Mesothelial cell of epicardium (in vitro differentiated cells): ENCODE measurements at regions not wholly inside any gene's neighbourhood (a gene's known extent, or its start where the extent isn't known, plus 50 kb on each side); places are given as distances from the start of the nearest gene placed in this dataset.

Experiments used
- DNase-seq, 2 experiments: peaks; one replicate each; pipeline ENCODE4 v3.0.0; 2021; ENCODE audit warnings: low spot score in 2 of 2; ENCODE audit not compliant: unreplicated experiment in 2 of 2
- H3K27ac Mint-ChIP-seq: 2 replicates; pipeline ENCODE4 v1.8.0; 2021; ENCODE audit warnings: mixed read lengths
- H3K27me3 Mint-ChIP-seq: 2 replicates; pipeline ENCODE4 v1.8.0; 2021; ENCODE audit warnings: low read depth, mixed read lengths
- H3K36me3 Mint-ChIP-seq: 2 replicates; pipeline ENCODE4 v1.8.0; 2021; ENCODE audit warnings: mixed read lengths
- H3K4me1 Mint-ChIP-seq: 2 replicates; pipeline ENCODE4 v1.8.0; 2021; ENCODE audit warnings: mixed read lengths
- H3K4me3 Mint-ChIP-seq: 2 replicates; pipeline ENCODE4 v1.8.0; 2021; ENCODE audit warnings: mild to moderate bottlenecking, moderate library complexity, mixed read lengths
- H3K9me3 Mint-ChIP-seq: 2 replicates; pipeline ENCODE4 v1.8.0; 2021; ENCODE audit warnings: mixed read lengths
- TF ChIP-seq, protein P1 (sequence below): fragments of 200-600 bp; sonication (generic); IDR thresholded peaks from one replicate; pipeline ENCODE4 v1.5.0; 2021; ENCODE audit warnings: antibody characterized with exemption; ENCODE audit not compliant: unreplicated experiment

DNA sequence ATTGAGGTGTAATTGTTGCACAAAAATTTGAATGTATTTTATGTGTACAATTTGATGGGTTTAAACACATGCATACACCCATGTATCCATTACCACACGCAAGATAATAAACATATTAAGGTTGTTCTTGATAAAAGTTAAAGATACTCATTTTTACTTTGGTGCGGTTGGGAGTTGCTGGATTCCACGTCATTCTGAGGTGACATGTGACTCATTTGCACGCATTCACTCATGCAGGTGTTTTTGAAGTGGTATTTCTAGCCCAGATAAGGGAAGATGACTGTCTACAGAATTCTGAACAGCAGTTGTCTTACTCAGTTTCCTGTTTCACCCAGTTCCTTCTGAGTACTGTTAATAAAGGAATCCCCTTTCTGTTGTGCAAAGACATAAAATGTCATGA is 142.0 kb downstream of the RTL3 start:
- DNase-seq = no peak
- Mint-ChIP-seq H3K4me3 (no peak overlapping the region), H3K36me3 (no peaks in the 10 kb centered on the region), H3K4me1 (peaks cover 7% of the 10 kb centered on the region), H3K9me3 (peaks cover 26% of the 10 kb centered on the region), H3K27ac (no peak overlapping the region), H3K27me3 (no peaks in the 10 kb centered on the region)
- TF ChIP-seq, protein P1, sequence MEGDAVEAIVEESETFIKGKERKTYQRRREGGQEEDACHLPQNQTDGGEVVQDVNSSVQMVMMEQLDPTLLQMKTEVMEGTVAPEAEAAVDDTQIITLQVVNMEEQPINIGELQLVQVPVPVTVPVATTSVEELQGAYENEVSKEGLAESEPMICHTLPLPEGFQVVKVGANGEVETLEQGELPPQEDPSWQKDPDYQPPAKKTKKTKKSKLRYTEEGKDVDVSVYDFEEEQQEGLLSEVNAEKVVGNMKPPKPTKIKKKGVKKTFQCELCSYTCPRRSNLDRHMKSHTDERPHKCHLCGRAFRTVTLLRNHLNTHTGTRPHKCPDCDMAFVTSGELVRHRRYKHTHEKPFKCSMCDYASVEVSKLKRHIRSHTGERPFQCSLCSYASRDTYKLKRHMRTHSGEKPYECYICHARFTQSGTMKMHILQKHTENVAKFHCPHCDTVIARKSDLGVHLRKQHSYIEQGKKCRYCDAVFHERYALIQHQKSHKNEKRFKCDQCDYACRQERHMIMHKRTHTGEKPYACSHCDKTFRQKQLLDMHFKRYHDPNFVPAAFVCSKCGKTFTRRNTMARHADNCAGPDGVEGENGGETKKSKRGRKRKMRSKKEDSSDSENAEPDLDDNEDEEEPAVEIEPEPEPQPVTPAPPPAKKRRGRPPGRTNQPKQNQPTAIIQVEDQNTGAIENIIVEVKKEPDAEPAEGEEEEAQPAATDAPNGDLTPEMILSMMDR = no peak

DNA sequence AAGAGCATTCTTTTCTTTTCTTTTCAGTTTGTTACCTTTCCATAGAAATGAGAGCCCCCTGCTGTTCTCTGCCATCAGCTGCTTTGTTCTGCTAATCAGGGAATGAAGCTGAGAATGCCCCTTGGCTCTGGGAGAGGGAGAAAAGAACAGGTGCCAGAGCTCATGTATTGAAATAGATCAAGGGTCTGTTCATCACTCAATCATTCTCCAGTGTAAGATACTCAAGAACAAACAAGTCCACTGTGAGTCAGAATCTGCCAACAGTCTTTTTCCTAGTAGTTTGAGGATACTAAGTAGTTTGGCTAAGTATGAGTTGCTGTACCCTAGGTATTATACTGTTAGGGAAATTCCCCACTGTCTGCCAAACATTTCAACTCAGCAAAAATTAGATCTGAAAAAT is 144.3 kb downstream of the RTL3 start:
- Mint-ChIP-seq H3K27ac (no peak overlapping the region), H3K36me3 (no peaks in the 10 kb centered on the region), H3K9me3 (peaks cover 44% of the 10 kb centered on the region), H3K27me3 (no peaks in the 10 kb centered on the region), H3K4me3 (no peak overlapping the region), H3K4me1 (peaks cover 7% of the 10 kb centered on the region)
- no peak for DNase-seq
- TF ChIP-seq, protein P1 = no peak

DNA sequence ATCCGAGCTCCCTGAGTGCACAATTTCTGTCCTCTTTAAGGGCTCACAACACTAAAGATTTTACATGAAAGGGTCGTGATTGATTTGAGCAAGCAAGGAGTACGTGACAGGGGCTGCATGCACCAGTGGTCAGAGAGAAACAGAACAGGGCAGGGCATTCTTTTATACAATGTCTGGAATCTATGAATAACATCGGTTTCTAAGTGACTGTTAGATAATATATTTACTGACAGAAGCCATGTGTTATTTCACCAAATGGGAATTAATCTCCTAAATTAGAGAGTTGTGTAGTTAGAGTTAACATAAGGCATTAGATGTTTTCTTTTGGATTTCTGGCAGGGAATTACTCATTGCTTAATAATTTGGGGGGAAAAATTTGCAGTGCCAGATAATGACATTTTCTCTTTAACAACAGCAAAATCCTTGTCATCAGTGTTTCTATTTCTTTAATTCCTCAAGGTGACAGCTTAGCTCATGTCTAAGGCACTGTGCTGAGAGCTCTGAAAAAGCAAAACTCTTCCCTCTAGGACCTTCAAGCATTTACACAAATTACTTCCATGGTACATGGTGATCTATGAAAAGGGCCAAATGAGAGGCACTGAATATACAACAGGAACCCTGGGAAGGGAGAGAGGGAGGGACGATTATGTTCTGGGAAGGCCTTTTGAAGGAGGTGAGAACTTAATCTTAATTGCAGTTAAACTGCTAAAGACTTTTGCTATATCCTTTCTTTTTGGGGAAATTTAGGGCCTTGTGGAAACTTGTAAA is 145.0 kb downstream of the RTL3 start:
- no peaks in the 10 kb centered on the region for H3K27me3 Mint-ChIP-seq
- H3K4me3 Mint-ChIP-seq = no peak overlapping the region
- no peaks in the 10 kb centered on the region for H3K36me3 Mint-ChIP-seq
- no peak for DNase-seq
- TF ChIP-seq, protein P1 = no peak
- peaks cover 7% of the 10 kb centered on the region for H3K4me1 Mint-ChIP-seq
- peak overlapping the region; percentile 54 for H3K27ac Mint-ChIP-seq
- peaks cover 49% of the 10 kb centered on the region for H3K9me3 Mint-ChIP-seq

DNA sequence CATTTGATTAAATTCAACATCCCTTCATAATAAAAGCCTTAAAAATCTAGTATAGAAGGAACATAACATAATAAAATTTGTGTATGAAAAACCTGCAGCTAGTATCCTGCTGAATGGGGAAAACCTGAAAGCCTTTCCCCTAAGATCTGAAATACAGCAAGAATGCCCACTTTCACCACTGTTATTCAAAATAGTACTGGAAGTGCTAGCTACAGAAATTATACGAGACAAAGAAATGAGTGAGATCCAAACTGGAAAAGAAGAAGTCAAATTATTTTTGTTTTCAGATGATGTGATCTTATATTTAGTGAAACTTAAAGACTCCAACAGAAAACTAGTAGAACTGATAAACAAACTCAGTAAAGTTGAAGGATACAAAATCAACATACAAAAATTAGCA is 152.9 kb downstream of the RTL3 start:
- no peak for DNase-seq

DNA sequence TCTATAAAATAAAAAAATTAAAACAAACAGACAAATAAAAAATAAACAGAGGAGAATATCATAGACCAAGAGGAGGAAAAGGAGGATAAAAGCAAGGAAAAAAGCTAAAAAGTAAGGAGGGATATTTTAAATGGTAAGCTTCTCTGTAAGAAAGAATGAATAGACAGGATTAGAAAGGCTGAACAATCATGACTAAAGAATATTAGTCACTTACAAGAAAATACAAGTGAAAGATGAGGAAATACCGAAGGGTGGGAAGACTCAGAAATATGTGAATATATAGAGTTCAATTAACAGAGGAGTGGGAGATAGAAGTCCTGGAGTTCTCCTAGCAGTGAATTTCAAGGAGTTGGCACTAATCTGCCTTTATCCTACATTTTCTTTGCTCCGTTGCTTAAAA is 162.6 kb downstream of the RTL3 start:
- Mint-ChIP-seq H3K36me3 (no peaks in the 10 kb centered on the region), H3K27me3 (peaks cover 1% of the 10 kb centered on the region), H3K4me1 (no peaks in the 10 kb centered on the region), H3K4me3 (no peak overlapping the region), H3K27ac (no peak overlapping the region), H3K9me3 (peaks cover 37% of the 10 kb centered on the region)
- TF ChIP-seq, protein P1 = no peak
- DNase-seq = no peak

More for the DNA sequence above, 152.9 kb downstream of the RTL3 start:
- no peaks in the 10 kb centered on the region for H3K36me3 Mint-ChIP-seq
- H3K9me3 Mint-ChIP-seq = peaks cover 48% of the 10 kb centered on the region
- no peak overlapping the region for H3K27ac Mint-ChIP-seq
- TF ChIP-seq, protein P1 = no peak
- no peaks in the 10 kb centered on the region for H3K4me1 Mint-ChIP-seq
- H3K27me3 Mint-ChIP-seq = no peaks in the 10 kb centered on the region
- no peak overlapping the region for H3K4me3 Mint-ChIP-seq
